Activated CD4-positive, alpha-beta T cell treated with anti-CD3 and anti-CD28 coated beads, Interleukin-2, Interleukin-6, amounts not matched to agents 100 ng/mL and 50 ng/mL, durations not matched to agents 16 hours and 8 hours (primary cell): ENCODE measurements at regions not wholly inside any gene's neighbourhood (a gene's known extent, or its start where the extent isn't known, plus 50 kb on each side); places are given as distances from the start of the nearest gene placed in this dataset.
A peak's percentile ranks its signal among the peaks of the same experiment; 100 is the strongest.

Source experiments
- DNase-seq: peaks from one replicate; pipeline ENCODE4 v3.0.0-alpha.2; 2020

DNA sequence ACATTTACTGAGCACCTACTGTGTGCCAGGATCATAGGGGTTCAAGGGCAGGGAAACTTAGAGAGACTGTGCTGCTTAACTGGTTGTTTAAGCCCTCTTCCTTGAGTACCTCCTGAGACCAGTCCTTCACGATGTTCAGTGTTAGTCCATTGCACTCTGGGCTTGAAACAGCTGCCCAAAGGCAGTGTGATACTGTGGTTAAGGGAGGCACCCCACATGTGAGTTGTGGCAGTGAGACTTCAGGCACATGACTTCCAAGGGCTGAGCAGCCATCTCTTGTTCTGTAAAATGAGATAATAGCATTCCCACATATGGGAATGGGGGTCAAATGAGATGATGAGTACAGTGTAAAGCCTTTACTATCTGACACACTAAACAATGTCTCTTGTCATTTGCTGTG is 75.1 kb downstream of the LINGO1 start:
- DNase-seq: no peak

GRCh38 chr15:77557144-77557543 is 75.6 kb downstream of the LINGO1 start:
- DNase-seq: no peak

DNA sequence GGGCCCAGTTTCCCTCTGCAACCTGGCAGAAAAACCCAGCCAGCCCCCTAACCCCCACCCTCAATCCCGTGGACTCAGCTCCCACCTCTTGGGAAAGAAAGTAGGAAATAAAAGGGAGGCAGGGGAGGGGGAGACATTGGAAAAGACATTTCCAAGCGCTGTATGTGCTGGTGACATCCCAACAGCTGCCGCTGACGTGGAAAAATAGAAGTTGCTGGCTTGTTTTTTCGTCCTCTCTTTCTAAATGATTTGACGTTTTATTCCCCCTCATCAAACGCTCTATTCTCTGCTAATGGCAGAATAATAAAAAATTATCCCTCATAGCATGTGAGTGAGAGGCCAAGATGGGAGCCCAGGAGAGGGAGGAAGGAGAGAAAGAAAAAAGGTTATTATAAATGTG is 76.1 kb downstream of the LINGO1 start:
- no peak for DNase-seq

- no peak for DNase-seq
These were observed 77.5 kb downstream of the LINGO1 start for GRCh38 chr15:77555232-77555631.

DNA sequence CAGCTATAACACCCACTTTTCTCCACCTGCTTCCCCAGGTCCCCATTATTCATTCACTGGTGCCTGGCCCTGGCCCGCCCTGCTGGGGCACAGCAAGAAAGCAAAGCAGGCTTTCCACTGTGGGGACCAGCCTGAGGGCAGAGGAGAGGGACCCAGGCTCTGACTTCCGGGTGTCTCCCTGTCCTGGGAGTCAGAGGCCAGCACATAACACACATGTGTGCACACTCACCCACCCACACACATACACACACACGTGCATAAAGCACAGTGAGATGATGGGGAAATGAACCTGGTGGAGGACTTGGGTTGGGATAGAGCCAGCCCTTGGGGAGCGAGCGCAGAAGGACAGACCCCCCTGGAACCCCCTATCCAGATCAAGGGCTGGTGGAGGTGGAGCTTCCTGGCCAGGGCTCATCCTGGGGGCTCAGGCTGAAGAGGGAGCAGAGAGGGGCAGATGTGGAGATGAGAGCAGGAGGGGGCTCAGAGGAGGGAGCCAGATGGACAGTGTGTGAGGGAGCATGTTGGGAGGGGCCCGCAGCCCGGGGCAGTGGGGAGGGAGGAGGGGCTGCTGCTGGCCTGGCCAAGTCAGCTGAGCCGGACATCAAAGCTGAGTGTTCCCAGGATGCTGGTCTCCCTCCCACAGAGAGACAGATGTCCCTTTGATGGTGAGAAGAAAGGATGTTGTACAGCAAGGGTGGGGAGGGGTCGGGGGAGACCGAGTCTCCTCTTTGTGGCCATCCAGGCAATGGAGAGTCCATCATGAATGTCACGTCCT is 78.2 kb downstream of the LINGO1 start:
- DNase-seq: no peak

GRCh38 chr15:77553695-77554094 is 79.0 kb downstream of the LINGO1 start:
- DNase-seq: no peak

DNA sequence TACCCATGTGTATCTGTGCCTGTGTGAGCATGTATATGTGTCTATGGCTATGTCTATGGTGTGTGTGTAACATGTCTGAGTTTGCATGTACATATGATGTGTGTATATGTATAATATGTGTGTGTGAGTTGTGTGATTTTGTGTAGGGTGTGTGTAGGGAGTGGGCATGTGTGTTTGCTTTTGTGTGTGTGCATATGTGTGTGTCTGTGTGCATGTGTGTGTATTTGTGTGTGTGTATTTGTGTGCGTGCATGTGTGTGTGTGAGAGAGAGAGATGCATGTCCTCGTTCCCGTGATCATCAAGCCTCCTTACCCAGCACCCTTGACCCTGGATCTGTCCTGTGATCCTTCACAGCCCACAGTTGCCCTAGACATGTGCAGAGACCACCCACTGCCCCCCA is 79.5 kb downstream of the LINGO1 start:
- DNase-seq: no peak

DNA sequence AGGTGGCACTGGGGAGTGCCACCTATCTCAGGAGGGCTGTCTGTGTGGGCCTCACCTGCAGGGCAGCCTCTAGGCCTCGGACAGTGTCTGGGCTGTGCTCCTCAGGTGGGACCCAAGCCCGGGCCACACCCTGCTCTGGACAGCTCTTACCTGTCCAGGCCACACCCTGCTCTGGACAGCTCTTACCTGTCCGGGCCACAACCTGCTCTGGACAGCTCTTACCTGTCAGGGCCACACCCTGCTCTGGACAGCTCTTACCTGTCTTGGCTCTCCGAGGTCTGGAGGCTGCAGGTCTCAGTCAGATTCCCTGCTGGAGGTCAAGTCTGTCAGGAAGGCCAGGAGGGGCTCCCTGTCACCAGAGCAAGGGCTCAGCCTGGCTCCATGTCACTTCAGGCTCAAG is 80.6 kb downstream of the LINGO1 start:
- DNase-seq: no peak

DNA sequence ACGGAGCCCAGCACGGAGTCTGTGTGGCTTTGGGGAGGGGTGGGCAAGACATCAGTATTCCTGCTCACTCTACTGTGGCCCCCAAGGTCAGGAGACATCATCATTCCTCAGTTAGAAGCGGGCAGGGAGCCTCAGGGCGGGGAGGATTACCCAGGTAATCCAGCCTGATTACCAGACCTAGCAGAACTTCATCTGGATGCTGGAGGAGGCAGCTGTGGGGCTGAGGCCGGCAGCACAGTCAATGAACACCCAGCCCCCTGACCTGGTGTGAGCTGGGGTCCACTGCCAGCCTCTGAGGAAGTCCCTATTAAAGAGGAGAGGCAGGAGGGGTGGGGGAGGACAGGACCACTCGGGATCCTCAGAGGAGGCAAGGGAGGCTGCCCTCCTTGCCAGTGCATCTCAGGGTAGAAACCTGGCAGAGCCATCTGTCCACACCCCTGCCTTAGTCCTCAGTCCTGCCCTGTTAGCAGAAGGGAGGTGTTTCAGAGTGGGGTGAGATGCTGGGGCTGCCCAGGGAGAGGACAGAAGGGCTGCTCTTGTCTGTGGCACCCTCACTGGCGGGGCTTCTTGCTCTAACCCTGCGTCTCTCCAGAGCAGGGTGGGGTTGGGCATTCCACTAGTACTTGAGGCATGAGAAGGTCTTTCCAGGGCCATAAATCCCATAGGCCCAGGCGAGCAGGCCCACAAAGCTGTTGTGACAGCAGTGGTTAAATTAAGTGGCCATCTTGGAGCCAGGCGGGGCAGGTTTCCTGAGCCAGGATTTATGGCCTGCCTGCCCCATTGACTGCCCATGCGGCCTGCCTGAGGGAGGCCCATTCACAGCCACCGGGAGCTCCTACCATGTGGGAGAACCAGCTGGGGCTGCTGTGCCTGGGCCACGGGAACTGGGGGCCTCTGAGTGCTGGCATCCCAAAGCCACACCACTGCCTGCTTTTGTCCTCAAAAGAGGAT is 82.1 kb downstream of the LINGO1 start:
- no peak for DNase-seq

DNA sequence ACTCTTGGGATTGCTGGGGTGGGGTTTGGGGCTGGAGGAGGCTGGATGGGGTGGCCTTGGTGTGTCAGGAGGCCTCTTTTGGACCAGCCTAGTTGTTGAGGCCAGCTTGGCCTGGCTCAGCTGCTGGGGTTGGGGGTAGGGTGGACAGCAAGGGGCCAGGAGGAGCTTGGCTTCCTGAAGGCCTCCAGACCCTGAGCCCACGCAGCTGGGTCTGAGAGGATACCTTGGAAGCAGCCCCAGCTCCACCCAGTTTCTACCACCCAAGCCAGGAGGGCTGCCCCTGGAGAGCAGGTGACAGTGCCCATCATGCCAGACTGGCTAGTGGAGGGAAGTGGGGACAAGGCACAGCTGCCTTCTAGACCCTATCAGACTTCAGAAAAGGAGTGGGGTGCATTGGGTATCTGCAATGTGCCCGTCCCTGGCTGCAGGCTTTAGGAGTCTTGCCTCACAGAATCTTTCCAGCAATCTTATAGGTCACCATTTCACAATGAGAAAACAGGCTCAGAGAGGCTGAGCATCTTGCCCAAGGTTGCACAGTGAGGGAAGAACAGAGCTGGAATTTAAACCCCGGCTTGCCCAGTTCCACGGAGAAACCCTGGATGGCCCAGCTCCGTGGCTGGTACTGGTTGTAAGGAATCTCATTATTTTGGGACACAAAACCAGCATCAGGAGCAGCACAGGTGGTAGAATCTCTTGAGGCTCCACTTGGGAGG is 83.0 kb downstream of the LINGO1 start:
- DNase-seq: no peak

DNA sequence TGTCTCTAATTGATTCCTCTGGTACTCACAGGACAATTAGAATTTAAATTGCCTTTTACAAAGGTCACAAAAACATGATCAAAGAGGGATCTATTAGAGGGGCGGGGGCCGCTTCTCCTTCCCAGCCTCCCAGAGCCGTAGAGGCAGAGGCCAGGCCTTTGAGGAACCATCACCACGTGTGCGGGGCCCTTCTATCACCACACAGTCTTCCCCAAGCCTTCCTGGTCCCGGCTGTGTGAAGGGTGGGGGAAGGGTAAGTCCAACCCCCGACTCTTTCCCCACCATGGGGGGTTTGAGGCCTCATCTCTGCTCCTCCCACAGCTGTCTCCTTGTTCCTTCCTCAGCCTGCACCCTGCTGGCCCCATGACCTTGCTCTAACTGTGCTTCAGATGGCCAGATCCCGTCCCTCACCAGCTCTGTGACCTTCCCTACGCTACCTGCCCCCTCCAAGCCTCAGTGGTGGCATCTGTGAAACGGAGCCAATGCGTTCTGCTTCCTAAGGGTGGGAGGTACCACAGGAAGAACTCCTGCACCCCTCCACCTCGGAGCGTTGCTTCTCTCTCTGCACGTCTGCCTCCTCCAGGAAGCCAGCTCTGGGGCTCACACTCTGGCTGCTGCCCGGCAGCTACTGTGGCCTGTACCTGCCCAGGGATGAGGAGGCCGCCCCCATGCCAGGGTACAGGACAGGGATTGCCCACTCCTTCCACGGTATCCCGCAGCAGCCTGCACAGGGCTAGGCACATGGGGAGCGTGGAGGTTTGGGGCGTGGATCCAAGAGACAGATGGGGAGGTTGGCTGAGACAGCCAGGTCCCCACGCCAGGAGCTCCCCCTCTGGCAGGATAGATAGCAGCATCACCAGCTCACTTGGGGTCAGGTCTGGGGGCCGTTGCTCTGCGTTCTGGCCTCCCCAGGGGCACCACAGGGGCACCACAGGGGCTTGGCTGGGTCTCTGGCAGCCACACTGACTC is 83.8 kb downstream of the LINGO1 start:
- DNase-seq: no peak

- no peak for DNase-seq
These were observed 84.7 kb downstream of the LINGO1 start for GRCh38 chr15:77547801-77548588.

GRCh38 chr15:77546870-77547269 is 85.8 kb downstream of the LINGO1 start:
- DNase-seq: no peak

DNA sequence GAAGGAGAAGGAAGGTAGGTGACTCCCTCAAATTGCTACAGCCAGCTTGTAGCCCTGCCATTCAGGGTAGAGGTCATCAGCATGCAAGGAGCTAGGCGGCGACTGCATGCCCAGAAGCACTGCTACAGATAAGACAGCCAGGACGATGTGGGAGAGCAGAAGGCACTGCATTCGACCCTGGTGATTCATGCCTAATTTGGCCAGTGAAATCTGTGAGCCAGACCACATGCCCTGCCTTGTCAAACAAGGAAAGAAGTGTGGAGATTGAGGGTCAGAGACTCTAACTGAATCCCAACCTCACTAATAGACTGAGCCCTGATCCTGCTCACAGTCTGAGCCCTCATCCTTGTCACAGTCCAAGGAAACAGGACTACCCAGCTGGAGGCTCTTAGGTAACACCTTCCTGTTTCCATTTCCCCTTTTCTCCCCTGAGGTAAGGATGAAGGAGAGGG is 86.6 kb downstream of the LINGO1 start:
- DNase-seq: no peak

DNA sequence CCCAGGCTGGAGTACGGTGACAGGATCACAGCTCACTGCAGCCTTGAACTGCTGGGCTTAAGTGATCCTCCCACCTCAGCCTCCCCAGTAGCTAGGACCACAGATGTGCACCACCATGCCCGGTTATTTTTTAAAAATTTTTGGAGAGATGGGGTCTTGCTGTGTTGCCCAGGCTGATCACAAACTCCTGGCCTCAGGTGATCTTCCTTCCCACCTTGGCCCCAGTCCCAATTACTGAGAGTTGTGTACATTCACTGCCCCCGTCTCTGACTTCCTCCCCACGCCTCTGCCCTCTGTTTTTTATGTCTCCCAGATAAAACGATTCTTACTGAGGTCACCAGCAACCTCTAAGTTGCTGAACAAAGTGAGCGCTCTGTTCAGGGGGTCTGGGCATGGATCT is 87.7 kb downstream of the LINGO1 start:
- DNase-seq: no peak

DNA sequence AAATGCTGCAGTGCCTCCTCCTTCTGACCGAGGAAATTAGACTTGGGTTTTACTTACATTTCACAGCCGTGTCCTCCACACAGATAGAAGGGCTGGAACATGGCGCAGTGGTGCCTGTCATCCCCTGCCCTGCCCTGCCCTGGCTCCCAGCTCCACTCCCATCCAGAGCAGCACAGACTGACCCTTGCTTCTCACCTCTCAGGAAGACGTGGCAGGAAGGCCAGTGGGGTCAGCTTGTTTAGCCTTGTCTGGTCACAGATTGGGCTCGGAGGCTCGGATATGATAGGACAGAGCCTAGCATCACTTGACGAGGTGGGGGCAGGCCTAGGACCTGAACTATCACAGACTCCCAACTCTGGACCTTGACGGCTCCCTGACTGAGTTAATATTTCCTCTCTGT is 88.5 kb downstream of the LINGO1 start:
- no peak for DNase-seq

DNA sequence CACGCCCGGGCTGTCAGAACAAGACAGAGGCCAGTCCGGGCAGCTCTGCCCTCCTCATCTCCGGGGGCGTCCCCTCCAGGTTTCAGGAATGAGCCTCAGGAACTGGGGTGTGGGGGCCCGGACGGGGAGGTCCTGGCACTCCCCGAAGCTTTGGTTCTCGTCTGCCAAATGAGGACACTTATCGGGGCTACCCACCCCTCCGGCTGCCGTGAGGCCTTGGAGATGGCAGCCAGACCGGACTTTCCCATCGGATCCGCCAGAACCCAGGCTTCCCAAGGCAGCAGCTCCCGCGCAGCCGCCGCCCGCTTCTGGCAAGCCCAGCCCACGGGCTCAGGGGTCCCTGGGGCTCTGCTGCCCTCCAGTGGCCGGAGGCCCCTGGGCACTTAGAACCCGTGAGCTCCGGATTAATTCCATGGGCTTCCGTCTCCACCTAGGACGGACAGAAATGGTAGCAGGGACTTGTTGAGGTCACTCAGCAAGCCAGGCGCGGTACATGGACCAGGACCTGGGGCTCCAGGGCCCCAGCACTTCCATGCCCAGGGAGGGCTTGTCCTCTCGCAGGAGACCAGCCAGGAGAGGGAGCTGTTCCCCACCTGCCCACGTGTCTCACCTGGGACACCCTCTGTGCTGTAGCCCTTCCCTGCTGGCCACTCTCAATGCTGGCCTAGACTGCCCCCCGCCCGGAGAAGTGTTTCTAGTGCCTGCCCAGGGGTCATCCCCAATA is 89.4 kb downstream of the LINGO1 start:
- peak; percentile 86 for DNase-seq

GRCh38 chr15:77542491-77543001 is 90.2 kb downstream of the LINGO1 start:
- no peak for DNase-seq

GRCh38 chr15:77541421-77542181 is 91.1 kb downstream of the LINGO1 start:
- DNase-seq: no peak
